Large intestine (tissue), 3 donors: ENCODE measurements at regions not wholly inside any gene's neighbourhood (a gene's known extent, or its start where the extent isn't known, plus 50 kb on each side); places are given as distances from the start of the nearest gene placed in this dataset.

Source experiments
- DNase-seq, 2 donors: peaks; one replicate each; pipeline versions ENCODE4 v3.0.0 to v3.0.0-alpha.2; 2013
- H3K27ac ChIP-seq: one replicate; pipeline ENCODE4 v1.5.1; 2013; ENCODE audit warnings: low read length
- H3K27me3 ChIP-seq: 2 replicates; pipeline ENCODE4 v1.6.1; 2013; ENCODE audit warnings: low read length; ENCODE audit not compliant: control insufficient read depth, insufficient read depth
- H3K36me3 ChIP-seq: 2 replicates; pipeline ENCODE4 v1.6.1; 2013; ENCODE audit warnings: low read length; ENCODE audit not compliant: control insufficient read depth, insufficient read depth
- H3K4me1 ChIP-seq: one replicate; pipeline ENCODE4 v1.6.1; 2013; ENCODE audit warnings: low read length; ENCODE audit not compliant: control insufficient read depth, insufficient read depth
- H3K4me3 ChIP-seq: one replicate; pipeline ENCODE4 v1.5.1; 2013; ENCODE audit warnings: low read length
- H3K9me3 ChIP-seq: one replicate; pipeline ENCODE4 v1.6.1; 2013; ENCODE audit warnings: mild to moderate bottlenecking, low read depth, low read length, moderate library complexity; ENCODE audit not compliant: control insufficient read depth
- WGBS: methylation state at CpG from one replicate; pipeline ENCODE4 v1.1.5; 2013; ENCODE audit warnings: low lambda C conversion rate; ENCODE audit not compliant: insufficient coverage; 5-methylcytosine and 5-hydroxymethylcytosine counted together

DNA sequence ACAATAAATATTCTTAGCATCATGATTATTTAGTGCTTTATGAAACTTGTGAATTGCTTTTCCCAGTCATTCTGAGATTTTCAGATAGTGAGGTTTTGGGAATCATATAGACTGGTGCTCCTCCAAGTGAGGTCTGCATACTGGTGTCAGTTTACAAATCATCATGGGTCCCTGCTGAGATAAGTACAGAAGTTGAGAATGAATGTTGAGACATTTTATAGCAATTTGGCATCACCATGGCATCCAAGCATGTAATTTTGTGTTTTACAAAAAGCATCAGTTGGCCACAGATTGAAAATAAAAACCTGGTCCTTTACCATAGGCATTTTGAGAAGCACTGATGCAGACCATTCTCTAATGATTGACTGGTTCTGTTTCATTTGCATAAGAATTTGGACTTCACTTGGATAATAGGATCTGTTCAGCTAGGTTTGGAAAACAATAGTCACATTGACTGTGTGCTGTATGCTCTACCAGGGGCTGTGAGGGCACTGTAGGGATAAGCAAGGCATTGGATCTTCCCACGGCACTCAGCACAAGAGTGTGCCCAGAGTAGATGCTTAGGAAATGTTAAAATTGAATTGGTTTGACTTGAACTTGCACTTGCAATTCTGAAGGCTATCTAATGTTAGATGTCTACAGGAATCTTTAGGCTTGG is 79.0 kb upstream of the JUN start:
- Histone ChIP-seq H3K27ac (no peak overlapping the region), H3K4me3 (no peak overlapping the region), H3K9me3 (no peaks in the 10 kb centered on the region), H3K27me3 (no peaks in the 10 kb centered on the region), H3K36me3 (no peaks in the 10 kb centered on the region), H3K4me1 (peaks cover 2% of the 10 kb centered on the region)
- WGBS = no CpG with 5 or more reads among the region's 1 CpG
- no peak for DNase-seq

DNA sequence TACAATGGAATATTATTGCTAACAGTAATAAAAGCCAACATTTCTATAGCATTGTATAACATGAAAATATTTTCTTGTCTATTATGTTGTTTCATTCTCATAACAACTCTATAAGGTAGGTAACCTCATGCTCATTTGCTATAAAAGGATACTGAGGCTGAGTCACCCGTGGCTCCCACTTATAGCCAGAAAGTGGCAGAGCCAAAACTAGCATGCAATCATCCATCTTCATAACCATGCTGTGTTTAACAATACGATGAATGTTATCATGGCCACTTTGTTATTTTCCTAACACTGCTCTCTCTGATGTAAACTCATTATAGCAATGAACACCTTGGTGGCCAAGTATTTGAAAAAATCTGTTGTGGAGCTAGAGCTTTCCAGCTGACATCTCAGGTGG is 80.8 kb upstream of the JUN start:
- no peak overlapping the region for H3K27ac ChIP-seq
- no peak overlapping the region for H3K4me3 ChIP-seq
- no peaks in the 10 kb centered on the region for H3K9me3 ChIP-seq
- H3K27me3 ChIP-seq = no peaks in the 10 kb centered on the region
- 100% methylated on average over 1 of the region's 2 CpGs for WGBS
- H3K4me1 ChIP-seq = peaks cover 4% of the 10 kb centered on the region
- no peak for DNase-seq
- no peaks in the 10 kb centered on the region for H3K36me3 ChIP-seq

- H3K4me3 ChIP-seq = no peak overlapping the region
- DNase-seq = no peak
- 100% methylated on average over 1 of the region's 2 CpGs for WGBS
- no peaks in the 10 kb centered on the region for H3K36me3 ChIP-seq
- H3K27ac ChIP-seq = no peak overlapping the region
- H3K4me1 ChIP-seq = peaks cover 14% of the 10 kb centered on the region
- no peaks in the 10 kb centered on the region for H3K9me3 ChIP-seq
- H3K27me3 ChIP-seq = no peaks in the 10 kb centered on the region
Measured at GRCh38 chr1:58866578-58866977, 82.7 kb upstream of the JUN start.

- Histone ChIP-seq H3K4me1 (peaks cover 22% of the 10 kb centered on the region), H3K27ac (peak overlapping the region; percentile 49), H3K27me3 (no peaks in the 10 kb centered on the region), H3K4me3 (no peak overlapping the region), H3K9me3 (no peaks in the 10 kb centered on the region), H3K36me3 (no peaks in the 10 kb centered on the region)
- DNase-seq = no peak
- WGBS = no CpG with 5 or more reads among the region's 3 CpGs
Measured at GRCh38 chr1:58869638-58870297, 85.9 kb upstream of the JUN start.

DNA sequence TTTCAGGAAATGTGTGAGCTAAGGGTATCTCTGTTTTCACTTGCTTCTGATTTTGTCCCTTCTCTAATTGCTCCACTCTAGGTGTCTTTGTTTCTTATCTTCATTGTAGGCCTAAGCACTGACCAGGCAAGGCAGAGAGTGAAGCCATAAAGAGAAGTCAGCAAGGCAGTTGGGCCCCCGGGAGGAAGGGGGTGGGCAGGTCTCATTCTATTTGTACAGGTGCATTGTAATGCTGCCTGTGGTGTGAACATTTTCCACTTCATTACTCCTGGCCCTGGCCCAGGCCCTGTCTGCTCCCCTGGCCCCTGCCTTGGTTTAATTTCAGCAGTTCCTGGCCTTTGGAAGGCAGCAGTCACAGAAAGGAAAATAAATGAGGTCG is 86.4 kb upstream of the JUN start:
- peak overlapping the region; percentile 49 for H3K27ac ChIP-seq
- WGBS = no CpG with 5 or more reads among the region's 2 CpGs

DNA sequence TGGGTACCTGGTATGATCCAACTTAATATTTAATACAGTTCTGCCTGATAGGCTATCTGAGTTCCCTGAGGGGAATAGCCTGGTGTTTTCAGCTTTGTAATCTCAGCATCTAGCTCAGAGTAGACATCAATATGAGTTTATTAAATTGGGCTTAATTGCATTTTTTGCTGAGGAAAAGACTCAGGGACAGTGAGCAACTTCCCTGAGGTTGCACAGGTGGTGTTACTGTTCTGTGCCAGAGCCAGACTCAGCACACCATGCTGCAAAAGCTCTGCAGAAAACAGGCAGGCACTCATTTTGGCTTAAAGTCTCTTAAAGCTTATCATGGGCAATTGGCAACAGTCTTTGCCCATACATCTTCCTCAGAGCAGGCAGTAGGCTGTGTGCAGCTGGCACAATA is 90.5 kb upstream of the JUN start:
- no peaks in the 10 kb centered on the region for H3K36me3 ChIP-seq
- H3K9me3 ChIP-seq = no peaks in the 10 kb centered on the region
- peaks cover 29% of the 10 kb centered on the region for H3K4me1 ChIP-seq
- H3K27me3 ChIP-seq = no peaks in the 10 kb centered on the region
- peak overlapping the region; percentile 60 for H3K27ac ChIP-seq
- no peak overlapping the region for H3K4me3 ChIP-seq
- no peak for DNase-seq

More for the DNA sequence above, 86.4 kb upstream of the JUN start:
- no peaks in the 10 kb centered on the region for H3K27me3 ChIP-seq
- peaks cover 27% of the 10 kb centered on the region for H3K4me1 ChIP-seq
- peak; percentile 77 to 92 for DNase-seq
- no peaks in the 10 kb centered on the region for H3K9me3 ChIP-seq
- H3K4me3 ChIP-seq = no peak overlapping the region
- no peaks in the 10 kb centered on the region for H3K36me3 ChIP-seq

GRCh38 chr1:58874757-58875755 is 91.2 kb upstream of the JUN start:
- H3K27me3 ChIP-seq = no peaks in the 10 kb centered on the region
- 0% methylated on average over 2 of the region's 12 CpGs for WGBS
- peak; percentile 53 to 85 for DNase-seq

GRCh38 chr1:58879464-58879863 is 95.6 kb upstream of the JUN start:
- DNase-seq = no peak
- H3K4me1 ChIP-seq = peaks cover 43% of the 10 kb centered on the region
- H3K9me3 ChIP-seq = no peaks in the 10 kb centered on the region
- no CpG with 5 or more reads among the region's 2 CpGs for WGBS
- no peak overlapping the region for H3K27ac ChIP-seq
- no peak overlapping the region for H3K4me3 ChIP-seq
- H3K36me3 ChIP-seq = no peaks in the 10 kb centered on the region
- H3K27me3 ChIP-seq = no peaks in the 10 kb centered on the region

More at GRCh38 chr1:58874757-58875755, 91.2 kb upstream of the JUN start:
- peak overlapping the region; percentile 60 for H3K27ac ChIP-seq
- H3K4me3 ChIP-seq = no peak overlapping the region
- H3K4me1 ChIP-seq = peaks cover 23% of the 10 kb centered on the region
- no peaks in the 10 kb centered on the region for H3K9me3 ChIP-seq
- H3K36me3 ChIP-seq = no peaks in the 10 kb centered on the region

GRCh38 chr1:58880592-58880991 is 96.7 kb upstream of the JUN start:
- peaks cover 40% of the 10 kb centered on the region for H3K4me1 ChIP-seq
- peak overlapping the region; percentile 37 for H3K27ac ChIP-seq
- no peaks in the 10 kb centered on the region for H3K27me3 ChIP-seq
- H3K4me3 ChIP-seq = no peak overlapping the region
- DNase-seq = peak in 1 of 2 donors; percentile 2
- WGBS = 100% methylated on average over 1 of the region's 2 CpGs
- H3K36me3 ChIP-seq = no peaks in the 10 kb centered on the region
- H3K9me3 ChIP-seq = no peaks in the 10 kb centered on the region

DNA sequence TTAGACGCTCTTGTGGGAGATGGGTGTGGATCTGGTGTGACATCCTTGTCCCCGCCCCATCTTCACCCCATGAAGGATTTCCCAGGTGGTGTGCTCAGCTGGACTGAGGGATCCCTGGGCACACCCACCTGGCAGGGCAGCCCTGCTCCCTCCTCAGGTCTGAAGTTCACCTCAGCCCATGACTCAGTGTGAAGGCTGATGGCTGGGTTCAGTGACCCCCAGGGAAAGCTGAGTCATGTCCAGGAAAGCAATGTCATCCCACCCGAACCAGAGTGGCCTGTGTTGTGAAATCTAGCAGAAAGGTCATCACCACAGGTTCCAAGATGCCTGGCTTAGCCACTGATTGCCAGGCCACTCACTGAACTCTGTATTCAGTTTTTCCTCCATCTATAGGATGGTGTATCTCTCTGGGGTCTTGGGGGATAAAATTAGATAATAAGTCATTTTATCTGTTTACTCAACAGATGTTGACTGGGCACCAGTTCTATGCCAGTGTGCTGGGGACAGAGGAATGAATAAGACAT is 97.7 kb upstream of the JUN start:
- Histone ChIP-seq H3K4me3 (no peak overlapping the region), H3K4me1 (peaks cover 48% of the 10 kb centered on the region), H3K27me3 (no peaks in the 10 kb centered on the region), H3K9me3 (no peaks in the 10 kb centered on the region), H3K27ac (peak overlapping the region; percentile 43), H3K36me3 (no peaks in the 10 kb centered on the region)
- no CpG with 5 or more reads among the region's 3 CpGs for WGBS
- peak; percentile 98 to 99 for DNase-seq
